GM12891 (cell line): ENCODE measurements at regions not wholly inside any gene's neighbourhood (a gene's known extent, or its start where the extent isn't known, plus 50 kb on each side); places are given as distances from the start of the nearest gene placed in this dataset.
"Not testable (repeated sequence)": the region's sequence is repeated elsewhere in the genome, so short reads cannot be mapped to it uniquely, and the experiment has no call there.

ENCODE experiments used
- DNase-seq: peaks from one replicate; pipeline ENCODE4 v3.0.0; 2011; ENCODE audit warnings: low spot score; ENCODE audit not compliant: insufficient read length
- FAIRE-seq: peaks from 2 replicates; lab custom pipeline; 2011; peaks lifted over from hg19 to GRCh38; lab: Jason Lieb, UNC
- PAX5 ChIP-seq: IDR thresholded peaks from 2 replicates; pipeline ENCODE4 v1.6.1; 2011; ENCODE audit warnings: low read length, moderate library complexity, mild to moderate bottlenecking; ENCODE audit not compliant: insufficient read depth, severe bottlenecking
- POLR2A ChIP-seq: IDR thresholded peaks from 2 replicates; pipeline ENCODE4 v1.6.1; 2011; ENCODE audit warnings: low read depth, low read length, control low read depth
- POLR2AphosphoS5 ChIP-seq: IDR thresholded peaks from 2 replicates; pipeline ENCODE4 v1.6.1; 2011; ENCODE audit warnings: low read depth, low read length, control low read depth
- POU2F2 ChIP-seq: IDR thresholded peaks from 2 replicates; pipeline ENCODE4 v1.6.1; 2011; ENCODE audit warnings: low read depth, mild to moderate bottlenecking, control low read depth, low read length, moderate library complexity
- SPI1 ChIP-seq: IDR thresholded peaks from 2 replicates; pipeline ENCODE4 v1.6.1; 2011; ENCODE audit warnings: low read depth, low read length, control low read depth
- TAF1 ChIP-seq: IDR thresholded peaks from 2 replicates; pipeline ENCODE4 v1.6.1; 2011; ENCODE audit warnings: low read depth, low read length, control low read depth

GRCh38 chr2:184053326-184053725 lies 545.0 kb upstream of the ZNF804A start:
- TF ChIP-seq TAF1 = no peak
- TF ChIP-seq SPI1 = no peak
- no peak for TF ChIP-seq POU2F2
- no peak for TF ChIP-seq POLR2AphosphoS5
- TF ChIP-seq POLR2A = no peak
- TF ChIP-seq PAX5 = no peak
- no peak for FAIRE-seq
- no peak for DNase-seq

GRCh38 chr2:184054419-184054818 lies 543.9 kb upstream of the ZNF804A start:
- not testable (repeated sequence) for DNase-seq

GRCh38 chr2:184057910-184058309 lies 540.4 kb upstream of the ZNF804A start:
- FAIRE-seq = no peak
- no peak for DNase-seq
- TF ChIP-seq PAX5 (no peak), POU2F2 (no peak), POLR2AphosphoS5 (no peak), TAF1 (no peak)

More at GRCh38 chr2:184054419-184054818, 543.9 kb upstream of the ZNF804A start:
- FAIRE-seq = not testable (repeated sequence)

GRCh38 chr2:184060268-184060667 lies 538.1 kb upstream of the ZNF804A start:
- not testable (repeated sequence) for FAIRE-seq, DNase-seq

GRCh38 chr2:184067502-184067901 lies 530.8 kb upstream of the ZNF804A start:
- TF ChIP-seq SPI1 = no peak
- TF ChIP-seq POU2F2 = no peak
- TF ChIP-seq PAX5 = no peak
- FAIRE-seq (no peak), DNase-seq (no peak)

GRCh38 chr2:184072470-184072869 lies 525.9 kb upstream of the ZNF804A start:
- TF ChIP-seq SPI1 (no peak), TAF1 (no peak), POLR2AphosphoS5 (no peak), PAX5 (no peak), POLR2A (no peak)
- DNase-seq (no peak), FAIRE-seq (no peak)

- FAIRE-seq (no peak), DNase-seq (no peak)
- TF ChIP-seq POLR2A = no peak
- no peak for TF ChIP-seq POU2F2
- no peak for TF ChIP-seq SPI1
- no peak for TF ChIP-seq PAX5
- TF ChIP-seq POLR2AphosphoS5 = no peak
- TF ChIP-seq TAF1 = no peak
Measured at GRCh38 chr2:184078496-184078895, 519.8 kb upstream of the ZNF804A start.

- no peak for FAIRE-seq
- no peak for DNase-seq
- TF ChIP-seq POU2F2 (no peak), POLR2A (no peak), POLR2AphosphoS5 (no peak), PAX5 (no peak), SPI1 (no peak), TAF1 (no peak)
Measured at GRCh38 chr2:184091456-184091855, 506.9 kb upstream of the ZNF804A start.

GRCh38 chr2:184113696-184114403 lies 484.5 kb upstream of the ZNF804A start:
- FAIRE-seq = no peak
- TF ChIP-seq PAX5 = no peak
- no peak for TF ChIP-seq POLR2A
- TF ChIP-seq TAF1 = no peak
- TF ChIP-seq POLR2AphosphoS5 = no peak
- no peak for TF ChIP-seq POU2F2
- no peak for TF ChIP-seq SPI1
- no peak for DNase-seq

GRCh38 chr2:184114439-184114838 lies 483.9 kb upstream of the ZNF804A start:
- TF ChIP-seq SPI1 = no peak
- TF ChIP-seq TAF1 = no peak
- TF ChIP-seq PAX5 = no peak
- TF ChIP-seq POU2F2 = no peak
- no peak for TF ChIP-seq POLR2A
- TF ChIP-seq POLR2AphosphoS5 = no peak
- no peak for DNase-seq
- FAIRE-seq = no peak
